ENCODE measurements at regions not wholly inside any gene's neighbourhood (a gene's known extent, or its start where the extent isn't known, plus 50 kb on each side); places are given as distances from the start of the nearest gene placed in this dataset.

- DNase-seq (peak; percentile 83 to 91 (median 83)), ATAC-seq (ENCODE audit: insufficient read depth, low FRiP score) (peak; percentile 41)
- H3K36me3 ChIP-seq (ENCODE audit: control insufficient read depth in 4 of 4, insufficient read depth in 4 of 4, low read length in 4 of 4): peaks cover 0 to 1% (median 0%) of the 10 kb centered on the region in 4 donors
- peaks cover 15 to 54% (median 31%) of the 10 kb centered on the region in 5 donors for H3K4me1 ChIP-seq (ENCODE audit: control insufficient read depth in 5 of 5, insufficient read depth in 5 of 5, low read length in 5 of 5)
- H3K27me3 ChIP-seq (ENCODE audit: control insufficient read depth in 3 of 3, insufficient read depth in 3 of 3, low read length in 2 of 3): no peaks in the 10 kb centered on the region
- no peaks in the 10 kb centered on the region for H3K9me3 ChIP-seq (ENCODE audit: control insufficient read depth in 4 of 4, insufficient read depth in 3 of 4, low read length in 3 of 4)
- peak overlapping the region; percentile 86 to 89 for H3K27ac ChIP-seq (ENCODE audit: low read depth in 1 of 2, low read length in 1 of 2)
- peak overlapping the region in 1 of 2 donors; percentile 73 for H3K9ac ChIP-seq (ENCODE audit: insufficient read depth in 1 of 2, low read length in 2 of 2)
- peak; percentile 15 for TF ChIP-seq CTCF (IDR thresholded peaks at IDR 0.05; ENCODE audit: control extremely low read depth, extremely low read depth)
- 34 to 54% methylated on average over 9 of the region's 9 CpGs for whole genome bisulfite sequencing, 2 donors
- H3K4me3 ChIP-seq: no peak overlapping the region
Observed at GRCh38 chr1:39132505-39133339, 71.8 kb upstream of the MACF1 start.

GRCh38 chr1:39133340-39133684 lies 71.2 kb upstream of the MACF1 start:
- DNase-seq: no peak
- Histone ChIP-seq H3K4me1 (ENCODE audit: control insufficient read depth in 5 of 5, insufficient read depth in 5 of 5, low read length in 5 of 5) (peaks cover 12 to 49% (median 26%) of the 10 kb centered on the region in 5 donors), H3K9me3 (ENCODE audit: control insufficient read depth in 4 of 4, insufficient read depth in 3 of 4, low read length in 3 of 4) (no peaks in the 10 kb centered on the region), H3K27ac (ENCODE audit: low read depth in 1 of 2, low read length in 1 of 2) (peak overlapping the region in 1 of 2 donors; percentile 89), H3K27me3 (ENCODE audit: control insufficient read depth in 3 of 3, insufficient read depth in 3 of 3, low read length in 2 of 3) (no peaks in the 10 kb centered on the region), H3K9ac (ENCODE audit: insufficient read depth in 1 of 2, low read length in 2 of 2) (no peak overlapping the region), H3K4me3 (no peak overlapping the region), H3K36me3 (ENCODE audit: control insufficient read depth in 4 of 4, insufficient read depth in 4 of 4, low read length in 4 of 4) (peaks cover 0 to 1% (median 0%) of the 10 kb centered on the region in 4 donors)
- 37 to 59% methylated on average over 1 of the region's 1 CpG for WGBS, 2 donors
- no peak for TF ChIP-seq CTCF (IDR thresholded peaks at IDR 0.05; ENCODE audit: control extremely low read depth, extremely low read depth)
- ATAC-seq (ENCODE audit: insufficient read depth, low FRiP score): no peak

- WGBS, 2 donors: 89 to 95% methylated on average over 5 of the region's 5 CpGs
- H3K36me3 ChIP-seq (ENCODE audit: control insufficient read depth in 4 of 4, insufficient read depth in 4 of 4, low read length in 4 of 4): no peaks in the 10 kb centered on the region
- no peak for ATAC-seq (ENCODE audit: insufficient read depth, low FRiP score)
- H3K9me3 ChIP-seq (ENCODE audit: control insufficient read depth in 4 of 4, insufficient read depth in 3 of 4, low read length in 3 of 4): no peaks in the 10 kb centered on the region
- TF ChIP-seq CTCF (IDR thresholded peaks at IDR 0.05; ENCODE audit: control extremely low read depth, extremely low read depth): no peak
- DNase-seq: no peak
- H3K4me1 ChIP-seq (ENCODE audit: control insufficient read depth in 5 of 5, insufficient read depth in 5 of 5, low read length in 5 of 5): peaks cover 9 to 46% (median 22%) of the 10 kb centered on the region in 5 donors
- no peaks in the 10 kb centered on the region for H3K27me3 ChIP-seq (ENCODE audit: control insufficient read depth in 3 of 3, insufficient read depth in 3 of 3, low read length in 2 of 3)
- H3K9ac ChIP-seq (ENCODE audit: insufficient read depth in 1 of 2, low read length in 2 of 2): no peak overlapping the region
- no peak overlapping the region for H3K27ac ChIP-seq (ENCODE audit: low read depth in 1 of 2, low read length in 1 of 2)
- H3K4me3 ChIP-seq: no peak overlapping the region
Observed at GRCh38 chr1:39134768-39135333, 69.6 kb upstream of the MACF1 start.

Measured in lung (tissue), 11 donors.